DND-41 (cell line): ENCODE measurements at regions not wholly inside any gene's neighbourhood (a gene's known extent, or its start where the extent isn't known, plus 50 kb on each side); places are given as distances from the start of the nearest gene placed in this dataset.

Experiments used
- ATAC-seq: fragments of 200-7000 bp; cut with Tn5 transposase; 3 replicates; pipeline ENCODE4 v1.9.1; 2021; ENCODE audit warnings: low read depth; ENCODE audit not compliant: insufficient read depth
- DNase-seq: peaks from one replicate; pipeline ENCODE4 v3.0.0-alpha.2; 2020
- H2AFZ ChIP-seq: 2 replicates; pipeline ENCODE4 v1.6.0; 2012; ENCODE audit warnings: low read depth, low read length
- H3K27ac ChIP-seq: 2 replicates; pipeline ENCODE4 v1.5.1; 2012; ENCODE audit warnings: low read length, inconsistent platforms
- H3K27me3 ChIP-seq: fragments of 200-600 bp; sonication (generic); 2 replicates; pipeline ENCODE4 v1.6.0; 2012; ENCODE audit warnings: low read length, mild to moderate bottlenecking, inconsistent platforms; ENCODE audit not compliant: insufficient read depth, poor library complexity
- H3K36me3 ChIP-seq: 2 replicates; pipeline ENCODE4 v1.5.1; 2012; ENCODE audit warnings: low read length, inconsistent platforms; ENCODE audit not compliant: insufficient read depth
- H3K4me1 ChIP-seq: 2 replicates; pipeline ENCODE4 v1.5.1; 2012; ENCODE audit warnings: mild to moderate bottlenecking, low read length; ENCODE audit not compliant: insufficient read depth
- H3K4me2 ChIP-seq: 2 replicates; pipeline ENCODE4 v1.6.0; 2012; ENCODE audit warnings: mild to moderate bottlenecking, moderate library complexity, low read length, inconsistent platforms; ENCODE audit not compliant: insufficient read depth
- H3K4me3 ChIP-seq, 2 experiments: fragments of 200-600 bp in 1 of 2; shearing (Covaris generic) in 1 of 2; 2 replicates each; pipeline ENCODE4 v1.5.1; 2012 to 2016; ENCODE audit warnings: inconsistent platforms in 2 of 2, low read length in 2 of 2, mild to moderate bottlenecking in 2 of 2, low read depth in 1 of 2, moderate library complexity in 1 of 2
- H3K79me2 ChIP-seq: 2 replicates; pipeline ENCODE4 v1.6.0; 2012; ENCODE audit warnings: low read length, inconsistent platforms; ENCODE audit not compliant: insufficient read depth
- H3K9ac ChIP-seq: 2 replicates; pipeline ENCODE4 v1.6.0; 2012; ENCODE audit warnings: low read depth, mild to moderate bottlenecking, inconsistent platforms, low read length, moderate library complexity
- H3K9me3 ChIP-seq: 2 replicates; pipeline ENCODE4 v1.5.1; 2012; ENCODE audit warnings: low read length, moderate library complexity, mild to moderate bottlenecking, inconsistent platforms; ENCODE audit not compliant: insufficient read depth, severe bottlenecking
- H4K20me1 ChIP-seq: 2 replicates; pipeline ENCODE4 v1.6.0; 2012; ENCODE audit warnings: low read length; ENCODE audit not compliant: insufficient read depth
- CTCF ChIP-seq: IDR thresholded peaks from 2 replicates; pipeline ENCODE4 v1.5.1; 2012; ENCODE audit warnings: borderline replicate concordance, low read length, moderate library complexity, mild to moderate bottlenecking; ENCODE audit not compliant: poor library complexity, severe bottlenecking; ENCODE audit errors: extremely low read depth
- EZH2 ChIP-seq: IDR thresholded peaks from 3 replicates; pipeline ENCODE4 v1.6.1; 2012; ENCODE audit warnings: borderline replicate concordance, low read depth, mild to moderate bottlenecking, moderate library complexity, low read length, inconsistent platforms; ENCODE audit not compliant: severe bottlenecking

DNA sequence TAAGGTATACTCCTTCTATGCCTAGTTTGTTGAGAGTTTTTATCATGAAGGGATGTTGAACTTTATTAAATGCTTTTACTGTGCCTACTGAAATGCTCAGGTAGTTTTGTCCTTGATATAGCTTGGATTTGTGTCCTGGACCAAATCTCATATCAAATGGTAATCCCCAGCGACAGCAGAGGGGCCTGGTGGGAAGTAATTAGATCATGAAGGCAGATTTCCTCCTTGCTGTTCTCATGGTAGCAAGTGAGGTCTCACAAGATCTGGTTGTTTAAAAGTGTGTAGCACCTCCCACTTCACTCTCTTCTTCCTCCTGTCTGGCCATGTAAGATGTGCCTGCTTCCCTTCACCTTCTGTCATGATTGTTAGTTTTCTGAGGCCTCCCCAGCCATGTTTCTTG lies 78.2 kb downstream of the KIF2B start:
- Histone ChIP-seq H3K4me1 (peaks cover 16% of the 10 kb centered on the region), H4K20me1 (no peaks in the 10 kb centered on the region), H3K36me3 (no peaks in the 10 kb centered on the region), H3K79me2 (no peaks in the 10 kb centered on the region), H3K4me2 (no peak overlapping the region), H3K27ac (no peak overlapping the region), H3K4me3 (no peak overlapping the region), H2AFZ (no peak overlapping the region), H3K9me3 (no peaks in the 10 kb centered on the region), H3K9ac (no peak overlapping the region), H3K27me3 (no peaks in the 10 kb centered on the region)
- ATAC-seq = no peak
- TF ChIP-seq CTCF = no peak
- no peak for TF ChIP-seq EZH2
- no peak for DNase-seq

- Histone ChIP-seq H3K79me2 (no peaks in the 10 kb centered on the region), H3K27ac (no peak overlapping the region), H3K4me1 (no peaks in the 10 kb centered on the region), H3K9ac (no peak overlapping the region), H3K4me2 (no peak overlapping the region), H3K9me3 (no peaks in the 10 kb centered on the region), H3K4me3 (no peak overlapping the region), H4K20me1 (no peaks in the 10 kb centered on the region), H3K36me3 (no peaks in the 10 kb centered on the region), H3K27me3 (no peaks in the 10 kb centered on the region), H2AFZ (no peak overlapping the region)
- DNase-seq (no peak), ATAC-seq (no peak)
- no peak for TF ChIP-seq EZH2
- TF ChIP-seq CTCF = no peak
Measured at GRCh38 chr17:53907435-53907834, 84.7 kb downstream of the KIF2B start.

GRCh38 chr17:53909802-53910201 lies 87.1 kb downstream of the KIF2B start:
- no peak overlapping the region for H3K4me2 ChIP-seq
- TF ChIP-seq CTCF (no peak), EZH2 (no peak)

GRCh38 chr17:53912117-53912516 lies 89.4 kb downstream of the KIF2B start:
- Histone ChIP-seq H3K4me1 (no peaks in the 10 kb centered on the region), H3K36me3 (no peaks in the 10 kb centered on the region), H3K4me3 (no peak overlapping the region), H4K20me1 (no peaks in the 10 kb centered on the region), H3K27me3 (no peaks in the 10 kb centered on the region), H3K9ac (no peak overlapping the region), H3K27ac (no peak overlapping the region), H2AFZ (no peak overlapping the region), H3K4me2 (no peak overlapping the region), H3K9me3 (no peaks in the 10 kb centered on the region), H3K79me2 (no peaks in the 10 kb centered on the region)
- TF ChIP-seq EZH2 = no peak
- TF ChIP-seq CTCF = no peak
- ATAC-seq (no peak), DNase-seq (no peak)

More at GRCh38 chr17:53909802-53910201, 87.1 kb downstream of the KIF2B start:
- no peaks in the 10 kb centered on the region for H3K9me3 ChIP-seq
- no peaks in the 10 kb centered on the region for H4K20me1 ChIP-seq
- H3K27me3 ChIP-seq = no peaks in the 10 kb centered on the region
- H3K79me2 ChIP-seq = no peaks in the 10 kb centered on the region
- DNase-seq (no peak), ATAC-seq (no peak)
- no peaks in the 10 kb centered on the region for H3K36me3 ChIP-seq
- H3K4me1 ChIP-seq = no peaks in the 10 kb centered on the region
- no peak overlapping the region for H2AFZ ChIP-seq
- no peak overlapping the region for H3K9ac ChIP-seq
- H3K27ac ChIP-seq = no peak overlapping the region
- H3K4me3 ChIP-seq = no peak overlapping the region
